ENCODE measurements at regions not wholly inside any gene's neighbourhood (a gene's known extent, or its start where the extent isn't known, plus 50 kb on each side); places are given as distances from the start of the nearest gene placed in this dataset.

- TF ChIP-seq CTCF (conservative IDR thresholded peaks at IDR 0.05) (peak; percentile 40; the same call in 1 of the 2 replicates), EZH2 (IDR thresholded peaks at IDR 0.05; ENCODE audit: low read depth) (no peak)
Measured at GRCh38 chr1:13965770-13966398, 265.9 kb downstream of the PRDM2 start.

Data from PC-9 (cell line).